Fibroblast of the aortic adventitia (primary cell): ENCODE measurements at regions not wholly inside any gene's neighbourhood (a gene's known extent, or its start where the extent isn't known, plus 50 kb on each side); places are given as distances from the start of the nearest gene placed in this dataset.

Source experiments
- DNase-seq: peaks from one replicate; pipeline ENCODE4 v3.0.0-alpha.2; 2010; ENCODE audit warnings: low read depth
- H3K4me3 ChIP-seq: 2 replicates; pipeline ENCODE4 v1.5.1; 2011; ENCODE audit warnings: low read depth, mild to moderate bottlenecking, control low read depth, low read length, moderate library complexity
- CTCF ChIP-seq: IDR thresholded peaks from 2 replicates; pipeline ENCODE4 v1.5.1; 2011; ENCODE audit warnings: mild to moderate bottlenecking, low read length, control low read depth, inconsistent platforms; ENCODE audit not compliant: insufficient read depth

- peak; percentile 14 for DNase-seq
- no peak for TF ChIP-seq CTCF
- no peak overlapping the region for H3K4me3 ChIP-seq
Measured at GRCh38 chr14:85093631-85094330, 436.2 kb upstream of the FLRT2 start.

GRCh38 chr14:85102591-85102990, 427.4 kb upstream of the FLRT2 start:
- no peak overlapping the region for H3K4me3 ChIP-seq

GRCh38 chr14:85106506-85106905, 423.4 kb upstream of the FLRT2 start:
- no peak for DNase-seq
- H3K4me3 ChIP-seq: no peak overlapping the region
- no peak for TF ChIP-seq CTCF

More at GRCh38 chr14:85102591-85102990, 427.4 kb upstream of the FLRT2 start:
- no peak for TF ChIP-seq CTCF
- DNase-seq: no peak

DNA sequence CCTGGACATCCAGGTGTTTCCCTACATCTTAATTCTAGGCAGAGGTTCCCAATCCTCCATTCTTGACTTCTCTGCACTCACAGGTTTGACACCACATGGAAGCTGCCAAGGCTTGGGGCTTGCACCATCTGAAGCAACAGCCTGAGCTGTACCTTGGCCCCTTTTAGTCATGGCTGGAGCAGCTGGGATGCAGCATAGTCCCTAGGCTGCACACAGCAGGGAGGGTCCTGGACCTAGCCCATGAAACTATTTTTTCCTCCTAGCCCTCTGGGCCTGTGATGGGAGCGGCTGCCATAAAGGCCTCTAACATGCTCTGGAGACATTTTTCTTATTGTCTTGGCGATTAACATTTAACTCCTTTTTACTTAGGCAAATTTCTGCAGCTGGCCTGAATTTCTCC, 417.2 kb upstream of the FLRT2 start:
- no peak overlapping the region for H3K4me3 ChIP-seq
- no peak for DNase-seq
- no peak for TF ChIP-seq CTCF

DNA sequence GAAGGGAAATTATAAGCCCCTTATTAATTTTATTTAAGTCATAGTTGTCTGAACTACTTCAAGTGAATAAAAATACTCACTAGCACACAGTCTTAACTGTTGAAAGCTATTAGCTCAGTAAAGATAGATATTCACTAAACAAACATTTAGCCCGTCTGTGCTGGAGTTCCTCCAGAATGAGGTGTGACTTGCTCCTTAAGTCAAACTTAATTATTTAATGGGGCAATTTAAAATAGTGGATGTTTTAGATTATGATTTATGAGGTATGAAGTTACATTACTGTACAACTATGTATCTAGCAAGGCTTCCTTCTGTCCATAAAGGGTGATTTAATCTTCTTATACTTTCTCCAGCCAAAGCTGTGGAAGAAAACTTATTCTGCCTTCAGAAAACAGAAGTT, 414.0 kb upstream of the FLRT2 start:
- no peak for DNase-seq
- no peak for TF ChIP-seq CTCF
- no peak overlapping the region for H3K4me3 ChIP-seq

- H3K4me3 ChIP-seq: no peak overlapping the region
- DNase-seq: no peak
- no peak for TF ChIP-seq CTCF
Measured at GRCh38 chr14:85118274-85118673, 411.7 kb upstream of the FLRT2 start.

GRCh38 chr14:85122690-85123089, 407.3 kb upstream of the FLRT2 start:
- peak; percentile 2 for DNase-seq
- TF ChIP-seq CTCF: no peak
- H3K4me3 ChIP-seq: no peak overlapping the region
